NCI-H82 (cell line): ENCODE measurements at regions not wholly inside any gene's neighbourhood (a gene's known extent, or its start where the extent isn't known, plus 50 kb on each side); places are given as distances from the start of the nearest gene placed in this dataset.
"Not testable (repeated sequence)": the region's sequence is repeated elsewhere in the genome, so short reads cannot be mapped to it uniquely, and the experiment has no call there.

Source experiments
- DNase-seq: peaks from one replicate; lab custom pipeline; 2025; lab: John Stamatoyannopoulos, UW

GRCh38 chr13:73341748-73342147 lies 282.9 kb downstream of the KLF5 start:
- no peak for DNase-seq

DNA sequence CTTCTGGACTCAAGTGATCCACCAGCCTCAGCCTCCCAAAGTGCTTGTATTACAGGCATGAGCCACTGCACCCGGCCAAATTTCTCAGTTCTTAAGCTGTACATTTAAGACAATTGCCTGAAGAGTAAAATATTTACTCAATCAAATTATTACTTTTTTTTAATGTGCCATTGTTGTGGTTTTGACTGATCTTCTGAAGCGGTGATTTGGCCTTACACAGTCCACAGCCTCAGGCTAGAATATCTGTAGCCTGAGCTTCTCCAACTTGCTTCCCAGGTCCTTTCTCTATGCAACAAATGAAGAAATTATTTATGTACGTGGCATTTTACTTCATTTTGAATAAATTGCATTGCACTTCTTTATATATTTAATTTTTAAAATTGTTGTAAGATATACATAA lies 281.3 kb downstream of the KLF5 start:
- no peak for DNase-seq

DNA sequence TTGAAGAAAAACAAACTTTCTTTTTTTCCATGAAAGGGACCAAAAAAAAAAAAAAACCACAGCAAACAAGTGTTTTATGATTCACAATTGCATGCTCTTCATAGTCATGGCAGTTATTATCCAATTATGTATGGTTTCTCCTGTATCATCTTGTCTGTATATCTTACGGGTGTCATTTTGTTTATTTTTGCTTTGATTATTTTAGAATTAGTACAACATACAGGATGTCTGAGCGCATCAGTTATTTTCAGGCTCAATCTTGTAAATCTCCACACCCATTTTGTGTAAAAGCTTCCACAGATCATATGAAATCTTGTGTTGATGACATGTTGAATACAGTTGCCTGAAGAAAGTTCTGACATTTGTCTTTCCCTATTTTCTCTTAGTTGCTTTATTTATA lies 280.3 kb downstream of the KLF5 start:
- no peak for DNase-seq

GRCh38 chr13:73338389-73338788 lies 279.6 kb downstream of the KLF5 start:
- no peak for DNase-seq

- no peak for DNase-seq
These were observed 278.7 kb downstream of the KLF5 start for GRCh38 chr13:73337532-73337931.

DNA sequence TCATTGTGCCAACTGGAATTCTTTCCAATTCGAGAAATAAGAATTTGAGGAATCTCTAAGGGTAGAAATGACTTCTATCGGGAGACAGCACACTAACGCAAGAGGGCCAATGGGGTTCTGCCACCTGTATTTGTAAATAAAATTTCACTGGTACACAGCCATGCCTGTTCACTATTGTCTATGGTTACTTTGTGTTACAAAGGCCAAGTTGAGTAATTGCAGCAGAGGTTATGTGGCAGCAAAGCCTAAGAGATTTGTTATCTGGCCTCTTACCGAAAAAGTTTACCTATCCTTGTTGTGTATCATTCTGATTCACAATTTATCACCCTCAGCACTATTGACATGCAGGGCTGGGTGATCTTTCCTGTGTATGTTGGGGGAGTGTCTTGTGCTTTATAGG lies 278.0 kb downstream of the KLF5 start:
- no peak for DNase-seq

- DNase-seq = no peak
These were observed 277.1 kb downstream of the KLF5 start for GRCh38 chr13:73335944-73336343.

- DNase-seq = peak; percentile 93
These were observed 276.4 kb downstream of the KLF5 start for GRCh38 chr13:73335210-73335609.

DNA sequence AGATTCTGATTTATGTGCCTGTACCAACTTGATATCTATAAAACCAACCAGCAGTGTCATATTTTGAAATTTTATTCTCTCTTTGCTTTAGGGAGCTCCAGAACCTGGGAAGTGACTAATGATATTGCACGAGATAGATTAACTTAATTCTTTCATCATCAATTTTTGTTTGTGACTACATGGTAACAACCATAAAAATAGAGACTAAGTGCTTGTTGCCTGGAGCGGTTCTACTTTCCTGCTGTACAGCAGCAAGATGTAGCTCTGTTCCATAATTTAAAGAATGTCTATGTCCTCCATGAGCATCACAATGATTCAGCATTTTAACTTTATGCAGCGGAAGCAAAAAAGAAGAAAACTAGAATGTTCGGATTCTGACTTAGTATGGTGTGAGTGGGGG lies 275.6 kb downstream of the KLF5 start:
- no peak for DNase-seq

DNA sequence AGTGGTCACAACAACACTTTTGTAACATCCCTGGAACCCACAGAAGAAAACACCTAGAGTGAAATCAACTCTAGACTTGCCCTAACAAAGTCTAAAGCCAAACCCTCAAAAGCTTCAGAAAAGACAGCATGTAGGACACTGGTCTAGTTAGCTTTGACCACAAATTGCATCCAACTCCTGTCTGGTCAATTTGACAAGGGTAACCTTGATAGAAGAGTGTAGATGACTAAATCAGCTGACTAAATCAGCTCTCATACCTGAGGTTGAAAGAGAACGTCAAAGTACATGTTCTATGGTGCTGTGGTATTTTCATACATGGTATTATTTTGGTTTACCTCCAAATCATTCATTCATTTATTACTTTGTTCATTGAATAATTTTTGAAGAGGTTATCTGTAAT lies 272.8 kb downstream of the KLF5 start:
- DNase-seq = no peak

DNA sequence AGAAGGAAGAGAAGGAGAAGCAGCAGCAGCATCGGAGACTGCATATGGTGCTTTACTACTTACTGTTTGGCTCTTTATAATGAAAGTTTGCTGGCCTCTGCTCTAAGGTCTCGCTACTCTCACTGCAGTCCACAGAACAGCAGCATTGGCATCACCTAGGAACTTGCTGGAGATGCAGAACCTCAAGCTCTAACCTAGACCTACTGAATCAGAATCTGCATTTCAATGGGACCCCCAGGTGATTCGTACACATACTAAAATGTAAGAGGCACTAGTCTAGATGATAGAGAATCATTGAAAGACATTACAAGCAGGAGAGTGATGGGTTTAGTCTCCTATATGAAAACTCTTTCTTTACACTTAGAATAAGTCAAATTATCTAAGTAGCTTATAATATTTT lies 270.6 kb downstream of the KLF5 start:
- no peak for DNase-seq

DNA sequence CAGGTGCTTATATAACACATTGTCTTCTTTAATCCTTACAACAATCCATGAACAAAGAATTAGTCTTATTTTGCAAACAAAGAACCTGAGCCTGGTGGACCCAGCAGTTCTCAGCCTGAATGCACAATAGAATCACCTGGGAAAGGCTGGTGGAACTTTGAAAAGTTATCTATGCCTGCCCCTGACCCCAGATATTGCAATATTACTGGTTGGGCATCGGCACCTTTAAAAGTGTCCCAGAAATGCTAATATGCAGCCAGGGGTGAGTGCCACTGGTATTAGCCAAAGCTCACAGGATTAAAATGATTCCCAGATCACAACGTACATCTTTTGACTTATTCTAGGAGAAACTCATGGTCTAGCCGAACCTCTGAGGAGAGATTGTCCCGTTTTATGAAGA lies 268.8 kb downstream of the KLF5 start:
- DNase-seq = no peak

GRCh38 chr13:73325723-73326558 lies 267.1 kb downstream of the KLF5 start:
- DNase-seq = no peak

DNA sequence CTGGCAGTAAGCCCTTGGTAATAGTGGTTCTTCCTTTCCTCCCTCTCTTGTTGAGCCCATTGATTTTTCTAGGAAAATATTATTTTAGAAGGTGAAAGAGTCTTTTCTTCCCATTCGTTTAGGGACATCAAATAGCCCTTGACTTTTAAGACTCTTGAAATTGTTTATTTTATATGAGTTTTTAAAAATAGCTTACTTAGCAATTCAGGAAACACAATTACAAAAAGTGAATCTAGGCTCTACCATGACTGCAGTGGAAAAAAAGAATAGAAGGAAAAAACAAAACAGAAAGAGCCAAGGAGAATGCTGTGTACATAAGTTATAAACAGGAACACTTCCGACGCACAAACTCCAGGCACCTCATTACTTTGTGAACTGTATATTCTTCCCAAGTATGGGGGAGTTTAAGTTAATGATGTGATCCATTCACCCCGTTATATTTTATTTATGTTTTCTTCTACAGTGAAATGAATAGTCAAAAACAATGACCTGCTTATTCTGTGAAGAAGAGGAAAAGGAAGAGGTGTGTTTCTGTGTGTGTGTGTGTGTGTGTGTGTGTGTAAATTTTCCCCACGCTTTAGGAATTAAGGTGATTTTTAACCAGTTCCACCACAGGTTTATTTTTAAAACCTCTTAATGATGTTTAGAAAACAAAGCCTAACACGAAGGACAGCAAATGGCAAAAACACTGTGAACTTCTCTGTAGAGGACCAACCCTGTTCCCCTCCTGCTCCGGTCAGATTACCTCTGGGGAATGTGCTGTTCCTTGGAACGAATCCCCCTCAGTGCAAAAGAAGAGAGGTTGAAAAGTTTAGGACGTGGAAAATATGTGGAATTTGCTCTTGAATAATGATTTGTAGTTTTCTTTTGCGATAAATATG lies 266.3 kb downstream of the KLF5 start:
- no peak for DNase-seq

DNA sequence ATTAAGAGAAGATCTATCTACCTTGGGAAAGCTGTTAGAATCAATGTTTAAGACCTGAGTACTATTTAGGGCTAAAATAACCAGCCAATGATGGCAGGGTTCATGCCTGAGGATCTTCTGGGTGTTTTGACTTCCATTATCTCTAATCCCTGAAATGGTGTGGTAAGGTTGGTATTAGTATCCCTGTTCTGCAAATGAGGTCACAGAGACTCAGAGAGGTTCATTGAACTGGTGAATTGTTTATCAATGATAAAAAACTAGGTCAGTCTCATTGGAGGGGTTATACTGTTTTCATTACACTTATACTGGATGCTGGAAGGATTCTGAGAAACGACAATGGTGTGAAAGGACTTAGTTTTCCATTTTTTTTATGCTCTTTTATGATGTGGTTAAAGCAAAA lies 264.8 kb downstream of the KLF5 start:
- no peak for DNase-seq

DNA sequence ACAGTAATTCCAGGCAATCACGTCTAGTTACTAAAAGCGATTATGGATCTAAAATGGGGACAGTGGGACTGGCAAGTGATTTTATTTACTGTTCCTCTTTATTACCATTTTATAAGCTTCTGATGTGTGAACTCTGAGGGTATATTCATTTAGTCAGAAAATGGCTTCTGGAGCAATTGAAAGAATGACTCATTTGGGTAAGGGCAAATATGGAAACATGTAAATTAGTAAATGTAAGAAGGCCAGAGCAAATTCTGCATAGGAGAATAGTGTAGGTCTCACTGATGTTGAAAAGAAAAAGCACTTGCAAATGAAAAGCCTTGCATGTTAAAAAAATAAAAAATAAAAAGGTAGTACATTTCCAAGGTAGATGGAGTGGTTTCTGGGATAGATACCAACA lies 262.2 kb downstream of the KLF5 start:
- DNase-seq = no peak

DNA sequence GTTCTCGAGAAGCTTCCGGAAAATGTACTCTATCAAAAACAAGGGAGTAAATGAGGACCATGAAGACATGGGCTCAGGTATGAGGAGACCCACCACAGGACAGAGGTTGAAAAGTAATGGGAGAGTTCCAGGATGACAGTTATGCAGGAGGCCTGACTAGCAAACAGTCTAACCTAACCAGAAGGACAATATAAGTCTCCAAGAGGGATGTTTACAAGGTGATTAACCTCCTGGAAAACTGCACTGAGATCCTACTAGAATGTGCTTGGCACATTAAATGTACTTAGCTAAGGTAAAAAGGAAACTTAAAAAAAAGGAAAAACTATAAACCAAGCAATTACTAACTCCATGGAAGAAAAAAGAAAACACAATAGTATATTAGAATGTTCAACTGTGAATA lies 258.3 kb downstream of the KLF5 start:
- DNase-seq = no peak

DNA sequence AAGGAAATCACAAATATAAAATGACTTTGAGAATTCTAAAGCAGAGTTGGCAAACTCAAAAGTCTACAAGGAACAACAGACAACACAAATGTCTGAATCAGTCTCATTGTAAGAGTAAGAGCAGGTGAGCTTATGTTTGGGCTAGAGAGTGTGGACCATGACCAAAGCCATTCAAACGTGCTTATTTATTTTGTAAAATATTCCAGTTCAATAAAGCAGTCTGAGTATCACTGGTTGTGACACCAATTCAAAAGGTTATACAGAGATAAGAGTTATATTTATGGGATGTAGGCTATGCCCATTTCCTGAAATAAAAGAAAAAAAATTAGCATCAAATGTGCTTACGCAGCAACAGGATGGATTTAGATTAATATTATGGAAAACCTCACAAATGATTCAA lies 251.6 kb downstream of the KLF5 start:
- DNase-seq = no peak

GRCh38 chr13:73307481-73307880 lies 248.7 kb downstream of the KLF5 start:
- no peak for DNase-seq

GRCh38 chr13:73306688-73307087 lies 247.9 kb downstream of the KLF5 start:
- DNase-seq = no peak

DNA sequence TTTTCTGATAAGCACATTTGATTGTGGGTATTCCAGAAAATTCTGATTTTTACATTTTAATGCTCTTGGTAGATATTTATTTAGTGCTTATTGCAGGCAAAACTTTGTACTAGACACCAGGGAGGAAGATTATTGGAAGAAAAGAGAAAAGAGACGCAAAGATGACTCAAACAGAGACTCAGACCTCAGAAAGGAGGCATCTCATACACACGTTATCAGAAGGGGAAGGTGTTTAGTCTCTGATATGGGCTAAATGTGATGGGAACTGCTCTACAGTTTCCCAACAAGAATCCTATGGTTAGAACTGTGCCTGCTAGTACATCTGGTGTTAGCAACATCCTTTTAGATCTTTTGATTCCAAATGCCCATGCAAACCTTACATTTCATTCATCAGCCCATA lies 245.6 kb downstream of the KLF5 start:
- no peak for DNase-seq

GRCh38 chr13:73303851-73304250 lies 245.0 kb downstream of the KLF5 start:
- no peak for DNase-seq

DNA sequence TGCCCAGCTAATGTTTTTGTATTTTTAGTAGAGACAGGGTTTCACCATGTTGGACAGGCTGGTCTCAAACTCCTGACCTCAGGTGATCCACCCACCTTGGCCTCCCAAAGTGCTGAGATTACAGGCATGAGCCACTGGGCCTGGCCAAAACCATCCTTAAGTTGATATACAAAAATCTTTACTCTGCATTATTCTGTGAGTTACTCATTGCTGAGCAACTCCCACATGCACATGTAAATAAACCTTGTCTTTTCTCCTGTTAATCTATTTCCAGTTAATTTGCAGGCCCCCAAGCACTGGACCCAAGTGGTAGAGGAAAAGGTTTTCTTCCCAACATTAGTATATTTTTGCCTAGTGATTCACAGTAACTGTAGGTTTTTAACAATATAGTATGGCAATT lies 242.8 kb downstream of the KLF5 start:
- DNase-seq = not testable (repeated sequence)
